IMR-90 (cell line): ENCODE measurements at regions not wholly inside any gene's neighbourhood (a gene's known extent, or its start where the extent isn't known, plus 50 kb on each side); places are given as distances from the start of the nearest gene placed in this dataset.

ENCODE experiments used
- ATAC-seq: fragments of 200-7000 bp; cut with Tn5 transposase; 2 replicates; pipeline ENCODE4 v1.9.1; 2020; ENCODE audit warnings: low read depth, mild to moderate bottlenecking, moderate library complexity
- BruUV-seq: library from RNA; stranded (reverse); fragments of 400-500 nt; replicated peaks from 2 replicates; lab custom pipeline; 2021; lab: Mats Ljungman, UMichigan
- CTCF ChIA-PET: fragments of 300-600 bp; formaldehyde crosslinking; extraction: SDS; loops from one replicate; lab custom pipeline; 2021; ENCODE audit warnings: antibody characterized with exemption; lab: Yijun Ruan, JAX
- POLR2A ChIA-PET: fragments of 300-600 bp; sonication (Branson Sonifier 250); formaldehyde crosslinking; loops from one replicate; lab custom pipeline; 2022; ENCODE audit warnings: antibody characterized with exemption; ENCODE audit not compliant: unreplicated experiment; lab: Charles Lee
- DNase-seq: peaks from one replicate; pipeline ENCODE4 v3.0.0; 2013
- H2AFZ ChIP-seq: replicated peaks from 2 replicates; pipeline ENCODE3; 2013; ENCODE audit warnings: low read length, mild to moderate bottlenecking; ENCODE audit not compliant: poor library complexity
- H2AK5ac ChIP-seq: 2 replicates; pipeline ENCODE4 v1.6.1; 2013; ENCODE audit warnings: low read depth, low read length, inconsistent platforms
- H2AK9ac ChIP-seq: replicated peaks from 2 replicates; pipeline ENCODE3; 2013; ENCODE audit warnings: mild to moderate bottlenecking, low read depth, low read length, moderate library complexity; ENCODE audit not compliant: poor library complexity
- H2BK120ac ChIP-seq: 2 replicates; pipeline ENCODE4 v1.6.1; 2013; ENCODE audit warnings: low read depth, low read length, inconsistent platforms
- H2BK15ac ChIP-seq: 3 replicates; pipeline ENCODE4 v1.6.1; 2013; ENCODE audit warnings: low read depth, low read length, inconsistent platforms
- H2BK20ac ChIP-seq: 2 replicates; pipeline ENCODE4 v1.6.1; 2013; ENCODE audit warnings: low read depth, mild to moderate bottlenecking, inconsistent platforms, low read length, moderate library complexity
- H2BK5ac ChIP-seq: 2 replicates; pipeline ENCODE4 v1.6.1; 2013; ENCODE audit warnings: mild to moderate bottlenecking, low read depth, low read length, inconsistent platforms; ENCODE audit not compliant: poor library complexity, severe bottlenecking
- H3K14ac ChIP-seq: replicated peaks from 2 replicates; pipeline ENCODE4 v1.6.1; 2013; ENCODE audit warnings: low read depth, low read length, inconsistent platforms
- H3K18ac ChIP-seq: 2 replicates; pipeline ENCODE4 v1.6.1; 2013; ENCODE audit warnings: low read depth, low read length, control low read depth
- H3K23ac ChIP-seq: 2 replicates; pipeline ENCODE4 v1.6.1; 2013; ENCODE audit warnings: low read depth, low read length, inconsistent platforms
- H3K27ac ChIP-seq: 2 replicates; pipeline ENCODE4 v1.5.1; 2013; ENCODE audit warnings: mild to moderate bottlenecking, control low read depth, low read length; ENCODE audit not compliant: insufficient read depth
- H3K27me3 ChIP-seq: 2 replicates; pipeline ENCODE4 v1.6.1; 2013; ENCODE audit warnings: low read length; ENCODE audit not compliant: control insufficient read depth, insufficient read depth
- H3K36me3 ChIP-seq: 2 replicates; pipeline ENCODE4 v1.6.1; 2013; ENCODE audit warnings: low read length, mixed read lengths; ENCODE audit not compliant: control insufficient read depth, insufficient read depth
- H3K4ac ChIP-seq: 2 replicates; pipeline ENCODE4 v1.6.1; 2013; ENCODE audit warnings: low read depth, low read length, inconsistent platforms
- H3K4me1 ChIP-seq: 2 replicates; pipeline ENCODE4 v1.6.1; 2013; ENCODE audit warnings: low read length, mixed read lengths; ENCODE audit not compliant: control insufficient read depth, insufficient read depth
- H3K4me2 ChIP-seq: 2 replicates; pipeline ENCODE4 v1.6.1; 2013; ENCODE audit warnings: low read depth, mild to moderate bottlenecking, control low read depth, low read length, moderate library complexity
- H3K4me3 ChIP-seq: 2 replicates; pipeline ENCODE4 v1.5.1; 2013; ENCODE audit warnings: low read depth, mild to moderate bottlenecking, control low read depth, low read length, moderate library complexity; ENCODE audit not compliant: insufficient read depth
- H3K56ac ChIP-seq: 2 replicates; pipeline ENCODE4 v1.6.1; 2013; ENCODE audit warnings: low read length, inconsistent platforms; ENCODE audit not compliant: insufficient read depth; ENCODE audit errors: extremely low read depth
- H3K79me1 ChIP-seq, 2 experiments: 2 replicates each; pipeline ENCODE4 v1.6.1; 2013; ENCODE audit warnings: low read length in 2 of 2, inconsistent platforms in 1 of 2, low read depth in 1 of 2
- H3K9ac ChIP-seq: 2 replicates; pipeline ENCODE4 v1.6.1; 2013; ENCODE audit warnings: low read depth, low read length, control low read depth
- H3K9me1 ChIP-seq: 2 replicates; pipeline ENCODE4 v1.6.1; 2013; ENCODE audit warnings: low read length, inconsistent platforms; ENCODE audit not compliant: insufficient read depth
- H3K9me3 ChIP-seq: 2 replicates; pipeline ENCODE4 v1.6.1; 2013; ENCODE audit warnings: low read length; ENCODE audit not compliant: control insufficient read depth, insufficient read depth
- H4K20me1 ChIP-seq: 2 replicates; pipeline ENCODE4 v1.6.1; 2013; ENCODE audit warnings: low read length, inconsistent platforms; ENCODE audit not compliant: insufficient read depth
- H4K5ac ChIP-seq: 2 replicates; pipeline ENCODE4 v1.6.1; 2013; ENCODE audit warnings: mild to moderate bottlenecking, low read depth, low read length, control low read depth
- H4K8ac ChIP-seq, 2 experiments: 2 replicates each; pipeline ENCODE4 v1.6.1; 2013; ENCODE audit warnings: low read depth in 2 of 2, low read length in 2 of 2, control low read depth in 1 of 2, inconsistent platforms in 1 of 2
- H4K91ac ChIP-seq: 2 replicates; pipeline ENCODE4 v1.6.1; 2013; ENCODE audit warnings: low read depth, low read length, inconsistent platforms; ENCODE audit not compliant: insufficient read depth
- BHLHE40 ChIP-seq: fragments of 150-350 bp; IDR thresholded peaks from 2 replicates; pipeline ENCODE4 v1.6.1; 2016; ENCODE audit warnings: mild to moderate bottlenecking, low read depth, low read length
- CEBPB ChIP-seq: IDR thresholded peaks from 2 replicates; pipeline ENCODE4 v1.6.1; 2012; ENCODE audit warnings: low read depth, low read length, improper control_type of control experiment
- CHD1 ChIP-seq: IDR thresholded peaks from 2 replicates; pipeline ENCODE4 v1.6.1; 2012; ENCODE audit warnings: low read depth, low read length, improper control_type of control experiment
- CTCF ChIP-seq: conservative IDR thresholded peaks from 2 replicates; pipeline ENCODE4 v1.5.1; 2012; ENCODE audit warnings: mild to moderate bottlenecking, low read depth, low read length, improper control_type of control experiment
- FOS ChIP-seq: fragments of 150-350 bp; IDR thresholded peaks from 2 replicates; pipeline ENCODE4 v1.6.1; 2016; ENCODE audit warnings: low read depth, low read length
- MAFK ChIP-seq: IDR thresholded peaks from 2 replicates; pipeline ENCODE4 v1.6.1; 2012; ENCODE audit warnings: low read depth, low read length, improper control_type of control experiment
- MAZ ChIP-seq: IDR thresholded peaks from 2 replicates; pipeline ENCODE4 v1.6.1; 2012; ENCODE audit warnings: low read depth, mild to moderate bottlenecking, low read length, improper control_type of control experiment, moderate library complexity, borderline replicate concordance
- MXI1 ChIP-seq: IDR thresholded peaks from 2 replicates; pipeline ENCODE4 v1.6.1; 2012; ENCODE audit warnings: low read depth, mild to moderate bottlenecking, low read length, moderate library complexity, borderline replicate concordance
- NFE2L2 ChIP-seq: fragments of 150-350 bp; IDR thresholded peaks from 2 replicates; pipeline ENCODE4 v1.6.1; 2016; ENCODE audit warnings: low read depth, mild to moderate bottlenecking, low read length
- POLR2A ChIP-seq: IDR thresholded peaks from 2 replicates; pipeline ENCODE4 v1.6.1; 2012; ENCODE audit warnings: mild to moderate bottlenecking, low read depth, low read length
- RAD21 ChIP-seq: IDR thresholded peaks from 2 replicates; pipeline ENCODE4 v1.6.1; 2012; ENCODE audit warnings: low read length, improper control_type of control experiment
- RCOR1 ChIP-seq: IDR thresholded peaks from 2 replicates; pipeline ENCODE4 v1.6.1; 2012; ENCODE audit warnings: mild to moderate bottlenecking, low read length, improper control_type of control experiment; ENCODE audit not compliant: insufficient replicate concordance
- RFX5 ChIP-seq: IDR thresholded peaks from 2 replicates; pipeline ENCODE4 v1.8.0; 2012; ENCODE audit warnings: low read depth, mild to moderate bottlenecking, low read length, moderate library complexity
- SMC3 ChIP-seq: fragments of 150-350 bp; IDR thresholded peaks from 2 replicates; pipeline ENCODE4 v1.6.1; 2016; ENCODE audit warnings: low read depth, mild to moderate bottlenecking, antibody characterized with exemption, low read length, moderate library complexity
- WGBS, 2 experiments: methylation state at CpG; one replicate each; pipeline versions ENCODE4 v1.1.5 to v1.1.7; 2013; ENCODE audit warnings: missing lambda C conversion rate in 2 of 2; ENCODE audit not compliant: insufficient read length in 1 of 2; ENCODE audit errors: extremely low coverage in 2 of 2; 5-methylcytosine and 5-hydroxymethylcytosine counted together
- dilution Hi-C: fragments of 300-500 bp; cut with HindIII; formaldehyde crosslinking; loops from one replicate; pipeline ENCODE4 v1.14.3; 2018; ENCODE audit warnings: low sequenced_read_pairs; ENCODE audit not compliant: unreplicated experiment
- in situ Hi-C: fragments of 300-500 bp; cut with MboI; formaldehyde crosslinking; loops from 3 replicates; pipeline ENCODE4 v1.14.3; 2019; ENCODE audit warnings: low sequenced_read_pairs, inconsistent platforms, mixed read lengths
- intact Hi-C: fragments of 100-400 bp; cut with micrococcal nuclease; formaldehyde crosslinking; loops from 2 replicates; pipeline ENCODE4 v1.10.0; 2022
- TF ChIP-seq, protein P1 (sequence below): fragments of 150-350 bp; IDR thresholded peaks from 2 replicates; pipeline ENCODE4 v1.6.1; 2016; ENCODE audit warnings: low read depth, mild to moderate bottlenecking, low read length, moderate library complexity, borderline replicate concordance

- dilution Hi-C loops (no loop called here), intact Hi-C loops (no loop called here), in situ Hi-C loops (no loop called here)
- ATAC-seq (no peak), DNase-seq (no peak)
- no peak overlapping the region for H2BK20ac ChIP-seq
- no peak overlapping the region for H2BK120ac ChIP-seq
- H2AFZ ChIP-seq: no peak overlapping the region
- H3K18ac ChIP-seq: no peak overlapping the region
- H3K4ac ChIP-seq: no peak overlapping the region
- no peak overlapping the region for H2AK5ac ChIP-seq
- H3K56ac ChIP-seq: no peak overlapping the region
- H3K14ac ChIP-seq: no peak overlapping the region
- WGBS, 2 experiments: no CpG with 5 or more reads among the region's 3 CpGs
- no peak overlapping the region for H3K4me3 ChIP-seq
- H4K5ac ChIP-seq: no peak overlapping the region
- H3K9me1 ChIP-seq: no peaks in the 10 kb centered on the region
- BruUV-seq: no TSS peak
- CTCF ChIA-PET: no interaction called here
- POLR2A ChIA-PET: no interaction called here
- H4K91ac ChIP-seq: no peak overlapping the region
- no peak overlapping the region for H2AK9ac ChIP-seq
- H2BK15ac ChIP-seq: no peak overlapping the region
- H3K4me2 ChIP-seq: no peak overlapping the region
- H3K79me1 ChIP-seq: no peaks in the 10 kb centered on the region
- H3K9me3 ChIP-seq: peaks cover 4% of the 10 kb centered on the region
- H3K36me3 ChIP-seq: no peaks in the 10 kb centered on the region
- no peaks in the 10 kb centered on the region for H3K4me1 ChIP-seq
- H4K20me1 ChIP-seq: no peaks in the 10 kb centered on the region
- H3K27ac ChIP-seq: no peak overlapping the region
- TF ChIP-seq CHD1: no peak
- no peak for TF ChIP-seq POLR2A
- TF ChIP-seq RCOR1: no peak
- TF ChIP-seq RAD21: no peak
- TF ChIP-seq SMC3: no peak
- TF ChIP-seq MAFK: no peak
- TF ChIP-seq CTCF: no peak
- no peak for TF ChIP-seq NFE2L2
- TF ChIP-seq MAZ: no peak
- no peak for TF ChIP-seq MXI1
- no peak for TF ChIP-seq FOS
- no peak for TF ChIP-seq BHLHE40
- TF ChIP-seq RFX5: no peak
- no peak for TF ChIP-seq CEBPB
- TF ChIP-seq, protein P1, sequence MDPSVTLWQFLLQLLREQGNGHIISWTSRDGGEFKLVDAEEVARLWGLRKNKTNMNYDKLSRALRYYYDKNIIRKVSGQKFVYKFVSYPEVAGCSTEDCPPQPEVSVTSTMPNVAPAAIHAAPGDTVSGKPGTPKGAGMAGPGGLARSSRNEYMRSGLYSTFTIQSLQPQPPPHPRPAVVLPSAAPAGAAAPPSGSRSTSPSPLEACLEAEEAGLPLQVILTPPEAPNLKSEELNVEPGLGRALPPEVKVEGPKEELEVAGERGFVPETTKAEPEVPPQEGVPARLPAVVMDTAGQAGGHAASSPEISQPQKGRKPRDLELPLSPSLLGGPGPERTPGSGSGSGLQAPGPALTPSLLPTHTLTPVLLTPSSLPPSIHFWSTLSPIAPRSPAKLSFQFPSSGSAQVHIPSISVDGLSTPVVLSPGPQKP: no peak
- no peak overlapping the region for H3K9ac ChIP-seq
- no peak overlapping the region for H2BK5ac ChIP-seq
- H3K27me3 ChIP-seq: no peaks in the 10 kb centered on the region
- no peak overlapping the region for H4K8ac ChIP-seq
- no peak overlapping the region for H3K23ac ChIP-seq
These were observed 114.8 kb upstream of the ANO5 start for GRCh38 chr11:22078063-22078462.
